IPS-NIHi11 (cell line): ENCODE measurements at regions not wholly inside any gene's neighbourhood (a gene's known extent, or its start where the extent isn't known, plus 50 kb on each side); places are given as distances from the start of the nearest gene placed in this dataset.

Experiments
- DNase-seq: peaks from one replicate; pipeline ENCODE4 v3.0.0; 2012; ENCODE audit warnings: mixed read lengths, low spot score

GRCh38 chr20:57914205-57914604, 204.4 kb upstream of the PMEPA1 start:
- DNase-seq, result no peak

DNA sequence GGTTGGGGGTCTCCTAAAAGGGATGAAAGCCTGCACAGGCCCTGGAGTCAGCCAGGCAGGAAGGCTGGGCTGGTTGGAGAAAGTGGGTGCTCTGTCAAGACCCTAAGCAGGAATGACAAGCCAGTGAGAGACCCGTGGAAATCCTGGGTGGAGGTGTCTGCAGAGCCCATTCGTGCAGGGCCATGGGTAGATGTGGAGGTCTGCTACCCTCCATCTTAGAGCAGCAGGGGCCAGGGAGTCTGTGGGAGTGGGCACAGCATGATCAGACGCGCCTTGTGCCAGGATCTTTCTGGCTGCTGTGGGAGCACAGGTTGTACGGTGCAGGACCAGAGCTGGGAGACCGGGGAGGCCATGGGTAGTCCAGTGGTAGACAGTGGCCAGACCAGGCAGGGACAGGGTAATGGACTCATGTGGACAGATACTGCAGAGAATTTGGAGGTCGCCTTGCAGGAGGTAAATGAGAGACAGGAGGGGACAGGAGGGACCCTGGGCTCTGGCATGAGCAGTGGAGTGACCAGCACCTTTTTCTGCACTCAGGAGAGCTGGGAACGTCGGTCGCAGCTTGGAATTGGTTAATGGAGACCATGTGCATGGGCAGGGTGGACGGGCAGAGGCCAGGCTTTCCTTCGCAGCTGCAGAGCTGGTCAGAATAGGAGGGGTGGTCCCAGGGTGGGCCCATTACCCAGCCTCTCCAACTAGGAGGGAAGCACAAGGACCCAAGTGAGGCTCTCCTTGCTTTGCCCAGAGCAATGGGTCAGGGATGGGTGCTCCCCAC, 203.5 kb upstream of the PMEPA1 start:
- DNase-seq, result no peak

- DNase-seq, result no peak
Measured at GRCh38 chr20:57912227-57912582, 202.4 kb upstream of the PMEPA1 start.

- no peak for DNase-seq
Measured at GRCh38 chr20:57911512-57912226, 201.9 kb upstream of the PMEPA1 start.

DNA sequence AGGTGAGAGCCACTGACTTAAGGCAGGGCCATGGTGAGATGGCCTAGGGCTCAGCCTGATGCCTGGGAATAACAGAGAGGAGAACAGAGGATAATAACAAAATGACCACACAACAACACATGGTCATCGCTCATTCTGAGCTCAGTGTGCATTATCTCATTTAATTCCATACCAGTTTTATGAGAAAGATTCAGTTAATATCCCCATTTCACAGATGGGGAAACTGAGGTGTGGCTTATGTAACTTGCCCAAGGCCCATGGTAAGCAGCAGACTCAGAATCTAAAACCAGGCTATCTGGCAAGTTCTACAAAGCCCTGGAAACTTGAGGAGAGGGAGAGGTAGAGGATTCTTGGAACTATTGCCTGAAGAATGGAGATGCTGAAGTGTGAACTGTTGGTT, 200.9 kb upstream of the PMEPA1 start:
- no peak for DNase-seq

DNA sequence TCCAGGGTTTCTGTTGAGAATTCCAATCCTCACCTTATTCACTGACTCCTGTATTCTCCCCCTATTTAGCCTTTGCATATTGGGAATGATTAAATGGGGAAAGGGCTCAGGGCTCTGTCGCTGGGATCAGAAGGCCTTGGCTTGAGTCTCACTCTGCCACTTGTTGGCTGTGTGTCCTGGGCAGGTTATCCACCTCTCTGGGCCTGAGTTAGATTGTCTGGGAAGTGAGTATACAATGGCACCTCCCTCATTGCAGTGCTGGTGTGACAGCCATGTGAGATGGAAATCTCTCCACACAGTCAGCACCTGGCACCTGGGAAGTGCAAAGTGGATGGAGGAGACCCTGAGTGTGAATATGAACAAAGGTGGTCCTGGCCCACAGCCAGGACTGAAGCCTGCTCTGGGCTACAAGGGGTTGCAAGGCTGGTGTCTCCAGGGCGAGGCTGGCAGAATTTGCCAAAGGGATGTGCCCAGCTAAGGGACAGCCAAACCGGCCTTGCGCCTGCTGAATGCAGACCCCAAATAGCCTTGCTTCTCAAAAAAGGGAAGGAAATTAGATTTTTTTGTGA, 200.0 kb upstream of the PMEPA1 start:
- DNase-seq, result no peak

GRCh38 chr20:57908704-57909630, 199.2 kb upstream of the PMEPA1 start:
- no peak for DNase-seq

GRCh38 chr20:57908226-57908625, 198.4 kb upstream of the PMEPA1 start:
- DNase-seq, result no peak

GRCh38 chr20:57907131-57908000, 197.6 kb upstream of the PMEPA1 start:
- no peak for DNase-seq

DNA sequence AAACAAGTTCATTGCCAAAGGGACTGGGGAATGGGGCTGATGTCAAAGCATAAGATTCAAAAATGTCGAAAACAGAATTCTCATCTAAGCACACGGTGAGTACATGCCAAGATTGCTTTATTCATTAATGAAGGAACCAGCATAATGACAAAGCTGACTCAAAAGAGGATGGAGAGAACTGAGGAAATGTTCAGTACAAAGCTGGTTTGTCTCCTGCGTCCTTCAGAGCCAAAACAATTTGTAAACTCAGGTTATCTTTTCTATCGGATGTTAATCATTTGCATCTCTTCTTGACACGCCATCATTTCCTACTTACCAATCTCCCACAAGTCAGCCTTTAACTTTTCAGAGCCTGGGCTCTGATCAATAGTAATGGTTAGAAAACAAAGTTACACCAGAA, 195.6 kb upstream of the PMEPA1 start:
- DNase-seq, result no peak

DNA sequence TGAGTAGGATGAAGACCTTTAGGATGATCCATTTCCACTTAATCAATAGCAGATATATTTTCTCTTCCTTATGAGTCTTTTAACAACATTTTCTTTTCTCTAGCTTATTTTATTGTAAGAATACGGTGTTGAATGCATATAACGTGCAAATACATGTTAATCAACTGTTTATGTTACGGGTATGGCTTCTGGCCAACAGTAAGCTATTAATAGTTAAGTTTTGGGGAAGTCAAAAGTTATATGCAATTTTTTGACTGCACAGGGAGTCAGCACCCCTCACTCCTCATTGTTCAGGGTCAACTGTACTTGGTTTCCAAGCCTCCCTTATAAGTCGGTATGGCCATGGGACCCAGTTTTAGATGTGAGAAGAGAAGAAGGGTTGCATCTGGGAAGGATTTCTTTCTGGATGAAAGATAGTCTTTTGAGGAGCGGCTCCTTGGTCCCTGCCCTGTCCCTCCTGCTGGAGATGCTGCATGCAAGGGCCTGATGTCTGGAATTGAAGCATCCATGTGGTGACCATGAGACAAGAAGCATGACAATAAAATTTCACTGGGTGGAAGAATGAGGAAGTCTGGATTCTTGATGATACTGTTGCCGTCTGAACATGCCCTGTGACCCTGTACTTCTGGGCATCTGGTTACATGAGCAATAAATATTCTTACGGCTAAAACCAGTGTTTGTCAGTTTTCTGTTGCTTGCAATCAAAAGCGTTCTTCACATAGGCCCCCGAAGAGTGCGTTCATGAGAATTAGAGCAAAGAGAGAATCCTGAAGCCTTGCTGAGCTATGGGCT, 194.7 kb upstream of the PMEPA1 start:
- DNase-seq, result no peak

DNA sequence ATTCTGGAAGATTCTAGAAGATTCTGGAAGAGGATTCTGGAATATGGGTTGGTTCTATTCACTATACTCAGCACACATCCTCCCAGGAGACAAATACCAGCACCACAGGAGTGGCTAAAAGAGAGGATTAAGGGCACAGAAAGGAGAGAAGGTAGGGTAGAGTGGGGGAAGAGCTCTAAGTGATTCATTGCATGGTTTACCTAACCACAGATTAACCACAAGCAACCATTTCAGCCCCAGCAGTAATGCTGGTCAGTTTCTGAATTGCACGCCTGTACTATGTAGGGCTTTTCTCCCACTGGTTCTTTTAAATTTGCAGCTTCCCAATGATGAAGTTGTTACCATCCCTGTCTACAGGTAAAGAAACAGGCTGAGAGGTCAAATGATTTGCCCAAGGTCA, 192.7 kb upstream of the PMEPA1 start:
- no peak for DNase-seq

DNA sequence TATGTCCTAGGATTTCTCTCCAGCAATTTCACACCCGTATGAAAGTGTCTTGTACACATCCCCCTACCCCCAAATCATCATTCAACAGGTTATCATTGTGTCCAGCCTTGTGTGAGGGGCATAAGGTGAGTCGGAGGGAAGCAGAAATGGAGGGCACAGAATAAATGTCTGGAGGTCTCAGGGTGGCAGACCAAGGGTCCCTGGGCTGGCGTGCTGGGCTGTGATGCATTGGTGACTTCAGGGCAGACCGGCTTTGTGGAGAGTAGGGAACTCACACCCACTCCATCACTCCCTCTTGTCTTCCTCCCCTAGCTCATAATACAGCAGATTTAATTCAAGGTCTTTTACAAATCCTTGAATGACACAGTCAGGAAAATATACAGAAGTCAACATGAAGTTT, 191.7 kb upstream of the PMEPA1 start:
- no peak for DNase-seq

- DNase-seq, result no peak
Measured at GRCh38 chr20:57900226-57900905, 190.6 kb upstream of the PMEPA1 start.

- DNase-seq, result no peak
Measured at GRCh38 chr20:57899554-57899953, 189.7 kb upstream of the PMEPA1 start.

DNA sequence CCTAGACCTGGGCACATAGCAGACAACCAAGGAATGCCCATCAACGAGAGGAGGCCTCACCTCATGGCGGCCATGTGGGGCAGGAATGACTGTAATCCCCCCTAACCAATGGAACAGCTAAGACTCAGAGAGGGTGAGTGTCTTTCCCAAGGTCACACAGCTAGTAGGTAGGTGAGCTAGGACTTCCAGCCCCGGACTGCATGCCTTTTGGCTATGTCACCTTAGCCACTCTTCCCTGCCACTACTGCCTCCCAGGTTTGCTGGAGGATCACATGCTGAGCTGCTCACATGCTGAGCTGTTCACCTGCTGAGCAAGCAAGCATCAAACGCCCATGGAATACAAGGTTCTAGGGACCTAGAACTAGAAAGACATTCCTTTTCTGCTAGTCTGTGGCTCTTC, 188.5 kb upstream of the PMEPA1 start:
- DNase-seq, result no peak

DNA sequence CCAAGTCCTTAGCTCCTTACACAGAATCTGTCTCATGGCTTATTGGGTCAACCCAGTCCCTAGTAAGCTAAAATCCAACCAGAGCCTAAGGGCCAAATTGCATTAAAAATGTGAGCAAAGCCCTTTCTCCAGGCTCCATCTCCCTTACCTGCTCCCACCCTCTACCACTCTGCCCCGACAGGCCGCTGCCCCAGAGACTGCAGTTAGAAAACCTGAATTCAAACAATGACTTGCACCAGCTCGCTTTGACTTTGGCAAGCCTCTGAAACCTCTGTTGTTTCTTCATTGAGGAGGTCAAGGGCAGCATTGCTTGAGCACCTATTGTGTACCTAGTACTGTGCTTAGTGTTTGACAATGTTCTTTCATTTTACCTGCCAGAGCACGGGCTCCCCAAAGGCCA, 188.1 kb upstream of the PMEPA1 start:
- no peak for DNase-seq

DNA sequence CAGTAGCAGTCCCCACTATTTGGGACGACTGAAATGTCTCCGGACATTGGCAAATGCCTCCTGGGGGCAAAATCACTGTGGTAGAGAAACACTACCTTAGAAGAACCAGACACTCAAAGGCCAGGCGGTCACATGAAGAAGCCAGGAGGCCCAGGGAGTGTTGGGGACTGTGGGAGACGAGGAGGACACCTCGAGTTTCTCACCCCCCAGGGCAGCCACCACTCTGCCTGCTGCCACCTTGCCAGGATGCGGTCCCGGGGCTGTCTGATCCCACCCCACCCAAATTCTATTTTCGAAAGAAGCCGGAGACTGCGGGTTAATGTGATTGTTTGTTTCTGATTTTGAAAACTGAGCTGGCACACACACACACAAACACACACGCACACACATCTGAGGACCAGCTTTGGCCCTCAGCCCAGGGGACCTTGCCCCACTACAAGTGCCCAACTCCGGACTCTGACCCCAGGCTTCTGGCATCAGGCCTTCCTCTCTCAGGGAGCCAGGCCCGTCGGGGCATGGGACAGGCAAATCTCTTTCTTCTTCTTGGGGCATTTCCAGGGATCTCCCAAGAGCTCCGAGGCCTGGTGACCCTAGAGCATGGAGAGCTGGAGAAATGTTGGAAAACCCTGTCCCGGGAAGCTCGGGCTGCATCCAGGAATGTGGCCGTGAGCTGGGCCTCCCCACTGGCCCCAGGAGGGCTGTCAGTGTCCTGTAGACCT, 187.5 kb upstream of the PMEPA1 start:
- no peak for DNase-seq

GRCh38 chr20:57896563-57896962, 186.7 kb upstream of the PMEPA1 start:
- no peak for DNase-seq
